Liver (tissue), 8 donors: ENCODE measurements at regions not wholly inside any gene's neighbourhood (a gene's known extent, or its start where the extent isn't known, plus 50 kb on each side); places are given as distances from the start of the nearest gene placed in this dataset.

Experiments used
- DNase-seq: peaks from one replicate; pipeline ENCODE4 v3.0.0-alpha.2; 2017; ENCODE audit warnings: low spot score
- H3K27ac ChIP-seq, 2 donors: one replicate each; pipeline ENCODE4 v1.7.0; 2013; ENCODE audit warnings: inconsistent platforms in 2 of 2, low read length in 2 of 2, control low read depth in 1 of 2, low read depth in 1 of 2, mild to moderate bottlenecking in 1 of 2
- H3K27me3 ChIP-seq, 4 donors: one replicate each; pipeline versions ENCODE4 v1.6.1 to v1.7.0; 2013; ENCODE audit warnings: low read length in 3 of 4, inconsistent platforms in 1 of 4, mild to moderate bottlenecking in 1 of 4, moderate library complexity in 1 of 4; ENCODE audit not compliant: control insufficient read depth in 4 of 4, insufficient read depth in 4 of 4
- H3K36me3 ChIP-seq, 4 donors: one replicate each; pipeline versions ENCODE4 v1.6.1 to v1.7.0; 2013; ENCODE audit warnings: low read length in 3 of 4, mild to moderate bottlenecking in 3 of 4, low read depth in 1 of 4, moderate library complexity in 1 of 4; ENCODE audit not compliant: control insufficient read depth in 4 of 4, insufficient read depth in 3 of 4
- H3K4me1 ChIP-seq, 4 donors: one replicate each; pipeline versions ENCODE4 v1.6.1 to v1.7.0; 2013; ENCODE audit warnings: low read length in 3 of 4, mild to moderate bottlenecking in 3 of 4, moderate library complexity in 1 of 4; ENCODE audit not compliant: control insufficient read depth in 4 of 4, insufficient read depth in 4 of 4
- H3K4me3 ChIP-seq, 3 donors: one replicate each; pipeline versions ENCODE4 v1.6.1 to v1.7.0; 2013; ENCODE audit warnings: low read length in 3 of 3, control low read depth in 1 of 3, low read depth in 1 of 3, mild to moderate bottlenecking in 1 of 3
- H3K9ac ChIP-seq, 2 donors: one replicate each; pipeline ENCODE4 v1.7.0; 2013; ENCODE audit warnings: low read length in 2 of 2, mild to moderate bottlenecking in 2 of 2, moderate library complexity in 2 of 2, control low read depth in 1 of 2, low read depth in 1 of 2
- H3K9me3 ChIP-seq, 4 donors: one replicate each; pipeline versions ENCODE4 v1.6.1 to v1.7.0; 2013; ENCODE audit warnings: low read length in 3 of 4; ENCODE audit not compliant: control insufficient read depth in 4 of 4
- ATF3 ChIP-seq: IDR thresholded peaks from 2 replicates; pipeline ENCODE4 v1.6.1; 2016; ENCODE audit warnings: antibody characterized with exemption
- CTCF ChIP-seq: fragments of 150-350 bp; IDR thresholded peaks from 2 replicates; pipeline ENCODE4 v1.5.1; 2017; ENCODE audit warnings: improper control_type of control experiment, low read depth, low read length; ENCODE audit not compliant: missing input control
- EGR1 ChIP-seq, 2 donors: IDR thresholded peaks; 2 replicates each; pipeline ENCODE4 v1.6.1; 2016 to 2018; ENCODE audit warnings: antibody characterized with exemption in 2 of 2, low read depth in 2 of 2
- FOXA1 ChIP-seq: IDR thresholded peaks from 2 replicates; pipeline ENCODE4 v1.6.1; 2016; ENCODE audit warnings: antibody characterized with exemption
- FOXA2 ChIP-seq: IDR thresholded peaks from 2 replicates; pipeline ENCODE4 v1.6.1; 2016; ENCODE audit warnings: antibody characterized with exemption
- GABPA ChIP-seq, 2 donors: IDR thresholded peaks in 1 of 2; conservative IDR thresholded peaks in 1 of 2; 2 replicates each; pipeline ENCODE4 v1.6.1; 2016; ENCODE audit warnings: antibody characterized with exemption in 2 of 2, mild to moderate bottlenecking in 1 of 2, moderate library complexity in 1 of 2
- HNF4A ChIP-seq, 2 donors: conservative IDR thresholded peaks; 2 replicates each; pipeline ENCODE4 v1.6.1; 2016; ENCODE audit warnings: antibody characterized with exemption in 2 of 2, mild to moderate bottlenecking in 2 of 2
- HNF4G ChIP-seq: IDR thresholded peaks from 2 replicates; pipeline ENCODE4 v1.6.1; 2016; ENCODE audit warnings: antibody characterized with exemption
- JUND ChIP-seq, 2 donors: IDR thresholded peaks; 2 replicates each; pipeline ENCODE4 v1.6.1; 2016; ENCODE audit warnings: antibody characterized with exemption in 2 of 2
- MAX ChIP-seq: IDR thresholded peaks from 2 replicates; pipeline ENCODE4 v1.6.1; 2016; ENCODE audit warnings: antibody characterized with exemption
- NR2F2 ChIP-seq: IDR thresholded peaks from 2 replicates; pipeline ENCODE4 v1.6.1; 2016; ENCODE audit warnings: antibody characterized with exemption
- RAD21 ChIP-seq, 2 donors: IDR thresholded peaks; 2 replicates each; pipeline ENCODE4 v1.6.1; 2016; ENCODE audit warnings: antibody characterized with exemption in 2 of 2, mild to moderate bottlenecking in 2 of 2
- REST ChIP-seq: IDR thresholded peaks from 2 replicates; pipeline ENCODE4 v1.6.1; 2016; ENCODE audit warnings: antibody characterized with exemption, mild to moderate bottlenecking
- RXRA ChIP-seq, 2 donors: IDR thresholded peaks; 2 replicates each; pipeline ENCODE4 v1.6.1; 2017 to 2018; ENCODE audit warnings: antibody characterized with exemption in 2 of 2, mild to moderate bottlenecking in 1 of 2
- SP1 ChIP-seq: IDR thresholded peaks from 2 replicates; pipeline ENCODE4 v1.6.1; 2018; ENCODE audit warnings: antibody characterized with exemption, mild to moderate bottlenecking
- TAF1 ChIP-seq: conservative IDR thresholded peaks from 2 replicates; pipeline ENCODE4 v1.6.1; 2016; ENCODE audit warnings: antibody characterized with exemption, mild to moderate bottlenecking
- YY1 ChIP-seq: IDR thresholded peaks from 2 replicates; pipeline ENCODE4 v1.6.1; 2016; ENCODE audit warnings: antibody characterized with exemption, mild to moderate bottlenecking
- ZBTB33 ChIP-seq: IDR thresholded peaks from 2 replicates; pipeline ENCODE4 v1.6.1; 2016; ENCODE audit warnings: antibody characterized with exemption
- WGBS: extraction: QIAGEN DNeasy Blood & Tissue Kit; methylation state at CpG from one replicate; pipeline ENCODE4 v1.1.7; 2013; 5-methylcytosine and 5-hydroxymethylcytosine counted together
- donor health status: healthy.
- donor health status: healthy.
- donor health status: healthy.
- donor health status: healthy.
- donor health status: healthy.

GRCh38 chr18:27823053-27823452 lies 353.9 kb downstream of the CDH2 start:
- WGBS: 73% methylated on average over 4 of the region's 4 CpGs
- TF ChIP-seq HNF4A (conservative IDR thresholded peaks at IDR 0.05) (no peak), RXRA (IDR thresholded peaks at IDR 0.05) (no peak), NR2F2 (no peak)
- DNase-seq: no peak
- Histone ChIP-seq H3K27ac (no peak overlapping the region), H3K4me3 (no peak overlapping the region), H3K4me1 (no peaks in the 10 kb centered on the region), H3K36me3 (no peaks in the 10 kb centered on the region), H3K9ac (no peak overlapping the region), H3K27me3 (no peaks in the 10 kb centered on the region), H3K9me3 (peaks cover 0 to 1% (median 0%) of the 10 kb centered on the region in 4 donors)

- no peak for DNase-seq
- Histone ChIP-seq H3K36me3 (no peaks in the 10 kb centered on the region), H3K9ac (no peak overlapping the region), H3K4me1 (no peaks in the 10 kb centered on the region), H3K9me3 (no peaks in the 10 kb centered on the region), H3K4me3 (no peak overlapping the region), H3K27me3 (no peaks in the 10 kb centered on the region), H3K27ac (no peak overlapping the region)
- WGBS: 57% methylated on average over 1 of the region's 1 CpG
- TF ChIP-seq NR2F2 (no peak), FOXA1 (no peak), JUND (IDR thresholded peaks at IDR 0.05) (no peak), ATF3 (no peak), GABPA (IDR thresholded peaks at IDR 0.05 in 1 of 2, conservative IDR thresholded peaks at IDR 0.05 in 1 of 2) (no peak), SP1 (no peak), HNF4G (no peak), MAX (no peak), RXRA (IDR thresholded peaks at IDR 0.05) (no peak), HNF4A (conservative IDR thresholded peaks at IDR 0.05) (no peak), CTCF (no peak), EGR1 (IDR thresholded peaks at IDR 0.05; ENCODE audit: low read depth in 2 of 2) (no peak), YY1 (no peak), RAD21 (IDR thresholded peaks at IDR 0.05) (no peak), FOXA2 (no peak), REST (no peak), TAF1 (no peak), ZBTB33 (no peak)
Observed at GRCh38 chr18:27808683-27809082, 368.2 kb downstream of the CDH2 start.
